ENCODE measurements at regions not wholly inside any gene's neighbourhood (a gene's known extent, or its start where the extent isn't known, plus 50 kb on each side); places are given as distances from the start of the nearest gene placed in this dataset.

GRCh38 chr5:158485604-158486081 lies 614.1 kb downstream of the EBF1 start:
- Histone ChIP-seq H3K9me3 (no peaks in the 10 kb centered on the region), H3K27me3 (no peaks in the 10 kb centered on the region), H3K36me3 (no peaks in the 10 kb centered on the region), H3K4me3 (no peak overlapping the region), H3K27ac (no peak overlapping the region), H3K4me1 (peaks cover 0 to 12% (median 5%) of the 10 kb centered on the region in 3 donors)
- 84 to 88% methylated on average over 6 of the region's 6 CpGs for WGBS, 2 donors
- no peak for TF ChIP-seq CTCF (IDR thresholded peaks at IDR 0.05)
- no peak for FAIRE-seq
- intact Hi-C loops (cut with DNase I) = no loop called here
- no peak for DNase-seq
- peak in 3 of 4 donors; percentile 11 to 55 (median 47) for ATAC-seq

GRCh38 chr5:158485047-158485446 lies 614.7 kb downstream of the EBF1 start:
- Histone ChIP-seq H3K9me3 (no peaks in the 10 kb centered on the region), H3K36me3 (no peaks in the 10 kb centered on the region), H3K27me3 (no peaks in the 10 kb centered on the region), H3K4me3 (no peak overlapping the region), H3K27ac (no peak overlapping the region), H3K4me1 (peaks cover 0 to 12% (median 5%) of the 10 kb centered on the region in 3 donors)
- FAIRE-seq (no peak), ATAC-seq (peak in 3 of 4 donors; percentile 18 to 48 (median 31)), DNase-seq (no peak)
- no peak for TF ChIP-seq CTCF (IDR thresholded peaks at IDR 0.05)
- WGBS, 2 donors = 85 to 89% methylated on average over 10 of the region's 10 CpGs
- intact Hi-C loops (cut with DNase I) = no loop called here

GRCh38 chr5:158484150-158484549 lies 615.6 kb downstream of the EBF1 start:
- ATAC-seq (peak in 2 of 4 donors; percentile 21 to 34), FAIRE-seq (no peak), DNase-seq (peak in 1 of 6 donors; percentile 22)
- WGBS, 2 donors = 31 to 34% methylated on average over 1 of the region's 1 CpG
- Histone ChIP-seq H3K4me1 (peaks cover 0 to 14% (median 5%) of the 10 kb centered on the region in 3 donors), H3K36me3 (no peaks in the 10 kb centered on the region), H3K27ac (no peak overlapping the region), H3K27me3 (no peaks in the 10 kb centered on the region), H3K4me3 (no peak overlapping the region), H3K9me3 (no peaks in the 10 kb centered on the region)
- intact Hi-C loops (cut with DNase I) = no loop called here
- no peak for TF ChIP-seq CTCF (IDR thresholded peaks at IDR 0.05)

- Histone ChIP-seq H3K27ac (no peak overlapping the region), H3K4me1 (peaks cover 0 to 20% (median 5%) of the 10 kb centered on the region in 3 donors), H3K27me3 (no peaks in the 10 kb centered on the region), H3K9me3 (no peaks in the 10 kb centered on the region), H3K4me3 (no peak overlapping the region), H3K36me3 (no peaks in the 10 kb centered on the region)
- intact Hi-C loops (cut with DNase I) = no loop called here
- 39 to 43% methylated on average over 6 of the region's 6 CpGs for WGBS, 2 donors
- ATAC-seq (peak in 1 of 4 donors; percentile 14), DNase-seq (no peak), FAIRE-seq (no peak)
- TF ChIP-seq CTCF (IDR thresholded peaks at IDR 0.05) = no peak
These were observed 616.3 kb downstream of the EBF1 start for GRCh38 chr5:158483281-158483860.

GRCh38 chr5:158482125-158482524 lies 617.6 kb downstream of the EBF1 start:
- DNase-seq (no peak), FAIRE-seq (no peak), ATAC-seq (no peak)
- Histone ChIP-seq H3K9me3 (no peaks in the 10 kb centered on the region), H3K27me3 (no peaks in the 10 kb centered on the region), H3K36me3 (no peaks in the 10 kb centered on the region), H3K4me1 (peaks cover 0 to 20% (median 5%) of the 10 kb centered on the region in 3 donors), H3K27ac (no peak overlapping the region), H3K4me3 (no peak overlapping the region)
- intact Hi-C loops (cut with DNase I) = no loop called here
- no peak for TF ChIP-seq CTCF (IDR thresholded peaks at IDR 0.05)
- WGBS, 2 donors = 71 to 78% methylated on average over 2 of the region's 2 CpGs

Data from pancreas (tissue), 10 donors.